ENCODE measurements at regions not wholly inside any gene's neighbourhood (a gene's known extent, or its start where the extent isn't known, plus 50 kb on each side); places are given as distances from the start of the nearest gene placed in this dataset.

DNA sequence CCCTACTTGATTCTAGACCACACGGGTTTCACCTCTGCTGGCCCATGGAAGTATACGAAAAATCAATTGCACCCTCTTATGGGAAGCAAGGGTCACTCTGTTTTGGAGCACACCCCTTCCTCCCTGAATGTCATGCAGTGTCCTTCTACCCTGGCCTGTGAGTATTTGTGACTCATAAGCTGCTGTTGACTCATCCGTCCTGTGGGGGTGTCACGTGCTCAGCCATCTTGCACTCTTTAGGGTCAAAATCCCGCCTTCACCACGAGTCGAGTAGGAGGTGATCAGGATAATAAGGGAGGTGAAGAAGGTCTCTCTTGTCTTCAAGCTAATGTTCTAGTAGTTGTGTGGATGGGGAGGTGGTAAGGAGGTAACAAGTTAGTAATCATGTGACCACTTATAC is 341.0 kb upstream of the EEF2KMT start:
- no peak overlapping the region for H2BK12ac ChIP-seq (ENCODE audit: low read length)
- no peak overlapping the region for H3K4me2 ChIP-seq (ENCODE audit: low read length)
- no peak for DNase-seq
- no peak overlapping the region for H2BK5ac ChIP-seq (ENCODE audit: low read depth, low read length, poor library complexity)
- no peak overlapping the region for H4K8ac ChIP-seq (ENCODE audit: low read depth, low read length)
- no CpG with 5 or more reads among the region's 7 CpGs for whole genome bisulfite sequencing (ENCODE audit: extremely low coverage, insufficient coverage, insufficient read length)
- H3K9me3 ChIP-seq (ENCODE audit: insufficient read depth, low read depth, low read length), result no peaks in the 10 kb centered on the region
- no peak overlapping the region for H3K4ac ChIP-seq (ENCODE audit: low read depth, low read length)
- no peaks in the 10 kb centered on the region for H3K79me2 ChIP-seq (ENCODE audit: control insufficient read depth, insufficient read depth, low read length, poor library complexity)
- H3K4me3 ChIP-seq (ENCODE audit: low read depth, low read length), result no peak overlapping the region
- H4K91ac ChIP-seq (ENCODE audit: low read depth, low read length), result no peak overlapping the region
- no peak overlapping the region for H3K14ac ChIP-seq (ENCODE audit: low read length)
- no peak overlapping the region for H4K12ac ChIP-seq (ENCODE audit: low read depth, low read length)
- H3K18ac ChIP-seq (ENCODE audit: low read length), result no peak overlapping the region
- no peaks in the 10 kb centered on the region for H3K4me1 ChIP-seq (ENCODE audit: control insufficient read depth in 1 of 2, insufficient read depth in 2 of 2, low read length in 2 of 2)
- no peak overlapping the region for H2AK5ac ChIP-seq (ENCODE audit: low read length)
- no peak overlapping the region for H3K23ac ChIP-seq (ENCODE audit: low read length)
- H3K27ac ChIP-seq (ENCODE audit: low read depth, low read length), result no peak overlapping the region
- no peaks in the 10 kb centered on the region for H3K27me3 ChIP-seq (ENCODE audit: insufficient read depth, low read length)
- no peaks in the 10 kb centered on the region for H3K79me1 ChIP-seq (ENCODE audit: low read length)
- H2BK120ac ChIP-seq (ENCODE audit: insufficient read depth, low read length, poor library complexity), result no peak overlapping the region
- H3K36me3 ChIP-seq (ENCODE audit: control insufficient read depth in 1 of 2, insufficient read depth in 2 of 2, low read length in 2 of 2), result no peaks in the 10 kb centered on the region
- no peak overlapping the region for H3K9ac ChIP-seq (ENCODE audit: low read length)
- no peak overlapping the region for H2AFZ ChIP-seq (ENCODE audit: insufficient read depth, low read length, poor library complexity)

DNA sequence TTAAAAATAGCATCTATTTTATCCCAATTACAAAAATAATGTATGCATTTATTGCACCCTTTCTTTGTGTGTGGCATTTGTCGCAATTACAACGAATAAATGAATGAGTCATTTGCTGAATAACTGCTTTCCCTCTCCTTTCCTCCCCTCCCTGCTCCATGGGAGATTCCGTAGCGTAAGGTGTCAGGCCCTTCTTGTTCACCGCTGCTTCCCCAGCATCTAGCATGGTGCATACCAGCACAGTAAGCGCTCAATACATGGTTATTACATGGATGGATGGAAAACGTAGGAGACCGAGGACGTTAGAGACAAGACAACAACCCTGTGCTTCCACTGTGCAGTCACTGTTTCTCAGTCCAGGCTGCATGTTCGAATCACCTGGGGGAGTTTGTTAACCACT is 336.0 kb upstream of the EEF2KMT start:
- no peaks in the 10 kb centered on the region for H3K79me1 ChIP-seq (ENCODE audit: low read length)
- no peak overlapping the region for H3K4ac ChIP-seq (ENCODE audit: low read depth, low read length)
- no peaks in the 10 kb centered on the region for H3K4me1 ChIP-seq (ENCODE audit: control insufficient read depth in 1 of 2, insufficient read depth in 2 of 2, low read length in 2 of 2)
- no peak overlapping the region for H2BK120ac ChIP-seq (ENCODE audit: insufficient read depth, low read length, poor library complexity)
- no peak overlapping the region for H3K4me2 ChIP-seq (ENCODE audit: low read length)
- no peak overlapping the region for H4K12ac ChIP-seq (ENCODE audit: low read depth, low read length)
- H3K79me2 ChIP-seq (ENCODE audit: control insufficient read depth, insufficient read depth, low read length, poor library complexity), result no peaks in the 10 kb centered on the region
- no peak overlapping the region for H2AFZ ChIP-seq (ENCODE audit: insufficient read depth, low read length, poor library complexity)
- H2BK12ac ChIP-seq (ENCODE audit: low read length), result no peak overlapping the region
- H2AK5ac ChIP-seq (ENCODE audit: low read length), result no peak overlapping the region
- no peaks in the 10 kb centered on the region for H3K9me3 ChIP-seq (ENCODE audit: insufficient read depth, low read depth, low read length)
- H3K27ac ChIP-seq (ENCODE audit: low read depth, low read length), result no peak overlapping the region
- no peak overlapping the region for H3K4me3 ChIP-seq (ENCODE audit: low read depth, low read length)
- no peak overlapping the region for H3K23ac ChIP-seq (ENCODE audit: low read length)
- no CpG with 5 or more reads among the region's 10 CpGs for WGBS (ENCODE audit: extremely low coverage, insufficient coverage, insufficient read length)
- H3K9ac ChIP-seq (ENCODE audit: low read length), result no peak overlapping the region
- no peak for DNase-seq
- H3K36me3 ChIP-seq (ENCODE audit: control insufficient read depth in 1 of 2, insufficient read depth in 2 of 2, low read length in 2 of 2), result no peaks in the 10 kb centered on the region
- no peak overlapping the region for H3K18ac ChIP-seq (ENCODE audit: low read length)
- H2BK5ac ChIP-seq (ENCODE audit: low read depth, low read length, poor library complexity), result no peak overlapping the region
- no peak overlapping the region for H4K91ac ChIP-seq (ENCODE audit: low read depth, low read length)
- H3K27me3 ChIP-seq (ENCODE audit: insufficient read depth, low read length), result no peaks in the 10 kb centered on the region
- H4K8ac ChIP-seq (ENCODE audit: low read depth, low read length), result no peak overlapping the region
- no peak overlapping the region for H3K14ac ChIP-seq (ENCODE audit: low read length)

DNA sequence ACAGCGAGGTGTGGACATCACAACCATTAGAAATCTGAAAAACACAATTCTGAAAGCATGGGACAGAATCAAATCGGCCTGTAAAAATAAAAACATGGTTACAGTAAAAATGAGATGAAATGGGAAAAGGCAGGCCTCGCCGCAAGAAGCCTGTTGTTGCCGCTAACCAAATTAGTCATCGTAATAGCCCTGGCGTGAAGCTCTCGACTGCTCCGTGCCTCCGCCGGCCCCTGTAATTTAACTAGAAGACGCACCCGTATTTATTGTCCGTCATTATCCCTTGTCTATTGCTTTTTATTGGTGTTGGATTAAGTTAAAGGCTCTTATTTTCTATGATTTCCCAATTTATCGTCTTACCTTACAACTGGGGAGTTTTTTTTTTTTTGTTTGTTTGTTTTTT is 334.6 kb upstream of the EEF2KMT start:
- Histone ChIP-seq H4K91ac (ENCODE audit: low read depth, low read length) (no peak overlapping the region), H3K4me3 (ENCODE audit: low read depth, low read length) (no peak overlapping the region), H2AFZ (ENCODE audit: insufficient read depth, low read length, poor library complexity) (no peak overlapping the region), H4K12ac (ENCODE audit: low read depth, low read length) (no peak overlapping the region), H3K4ac (ENCODE audit: low read depth, low read length) (no peak overlapping the region), H3K27me3 (ENCODE audit: insufficient read depth, low read length) (no peaks in the 10 kb centered on the region), H3K18ac (ENCODE audit: low read length) (no peak overlapping the region), H3K79me2 (ENCODE audit: control insufficient read depth, insufficient read depth, low read length, poor library complexity) (no peaks in the 10 kb centered on the region), H2AK5ac (ENCODE audit: low read length) (no peak overlapping the region), H3K4me1 (ENCODE audit: control insufficient read depth in 1 of 2, insufficient read depth in 2 of 2, low read length in 2 of 2) (no peaks in the 10 kb centered on the region), H2BK5ac (ENCODE audit: low read depth, low read length, poor library complexity) (no peak overlapping the region), H3K9ac (ENCODE audit: low read length) (no peak overlapping the region), H2BK12ac (ENCODE audit: low read length) (no peak overlapping the region), H3K27ac (ENCODE audit: low read depth, low read length) (no peak overlapping the region), H2BK120ac (ENCODE audit: insufficient read depth, low read length, poor library complexity) (no peak overlapping the region), H3K14ac (ENCODE audit: low read length) (no peak overlapping the region), H3K36me3 (ENCODE audit: control insufficient read depth in 1 of 2, insufficient read depth in 2 of 2, low read length in 2 of 2) (no peaks in the 10 kb centered on the region), H4K8ac (ENCODE audit: low read depth, low read length) (no peak overlapping the region), H3K9me3 (ENCODE audit: insufficient read depth, low read depth, low read length) (no peaks in the 10 kb centered on the region), H3K79me1 (ENCODE audit: low read length) (no peaks in the 10 kb centered on the region), H3K23ac (ENCODE audit: low read length) (no peak overlapping the region), H3K4me2 (ENCODE audit: low read length) (no peak overlapping the region)
- no CpG with 5 or more reads among the region's 15 CpGs for WGBS (ENCODE audit: extremely low coverage, insufficient coverage, insufficient read length)
- DNase-seq, result no peak

DNA sequence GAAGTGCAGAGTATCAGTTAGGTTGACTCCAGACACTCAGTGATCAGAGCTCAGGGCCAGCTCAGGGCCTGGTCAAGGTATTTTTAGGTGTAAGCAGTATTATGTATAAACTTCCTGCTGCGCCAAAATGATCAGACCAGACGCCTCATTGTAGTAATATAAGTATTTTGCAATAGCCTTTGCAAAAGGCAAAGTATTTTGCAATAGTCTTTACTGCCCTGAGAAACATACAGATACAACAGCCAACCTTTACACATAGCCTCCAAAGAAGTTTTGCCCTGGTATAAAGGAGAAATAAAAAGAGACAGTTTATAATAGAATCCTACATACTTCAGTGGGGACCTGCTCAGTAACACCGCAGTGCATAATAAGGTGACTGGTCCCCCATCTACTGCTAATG is 333.0 kb upstream of the EEF2KMT start:
- Histone ChIP-seq H3K4me1 (ENCODE audit: control insufficient read depth in 1 of 2, insufficient read depth in 2 of 2, low read length in 2 of 2) (no peaks in the 10 kb centered on the region), H3K27me3 (ENCODE audit: insufficient read depth, low read length) (no peaks in the 10 kb centered on the region)

More for the DNA sequence above, 333.0 kb upstream of the EEF2KMT start:
- Histone ChIP-seq H4K91ac (ENCODE audit: low read depth, low read length) (no peak overlapping the region), H3K4me3 (ENCODE audit: low read depth, low read length) (no peak overlapping the region), H2AFZ (ENCODE audit: insufficient read depth, low read length, poor library complexity) (no peak overlapping the region), H2BK5ac (ENCODE audit: low read depth, low read length, poor library complexity) (no peak overlapping the region), H3K9me3 (ENCODE audit: insufficient read depth, low read depth, low read length) (no peaks in the 10 kb centered on the region), H3K27ac (ENCODE audit: low read depth, low read length) (no peak overlapping the region), H3K9ac (ENCODE audit: low read length) (no peak overlapping the region), H3K79me1 (ENCODE audit: low read length) (no peaks in the 10 kb centered on the region), H3K4ac (ENCODE audit: low read depth, low read length) (no peak overlapping the region), H4K12ac (ENCODE audit: low read depth, low read length) (no peak overlapping the region), H3K18ac (ENCODE audit: low read length) (no peak overlapping the region), H3K79me2 (ENCODE audit: control insufficient read depth, insufficient read depth, low read length, poor library complexity) (no peaks in the 10 kb centered on the region), H3K36me3 (ENCODE audit: control insufficient read depth in 1 of 2, insufficient read depth in 2 of 2, low read length in 2 of 2) (no peaks in the 10 kb centered on the region), H2BK12ac (ENCODE audit: low read length) (no peak overlapping the region), H4K8ac (ENCODE audit: low read depth, low read length) (no peak overlapping the region), H2BK120ac (ENCODE audit: insufficient read depth, low read length, poor library complexity) (no peak overlapping the region), H2AK5ac (ENCODE audit: low read length) (no peak overlapping the region), H3K23ac (ENCODE audit: low read length) (no peak overlapping the region), H3K4me2 (ENCODE audit: low read length) (no peak overlapping the region), H3K14ac (ENCODE audit: low read length) (no peak overlapping the region)
- no peak for DNase-seq
- WGBS (ENCODE audit: extremely low coverage, insufficient coverage, insufficient read length), result no CpG with 5 or more reads among the region's 3 CpGs
